ENCODE measurements at regions not wholly inside any gene's neighbourhood (a gene's known extent, or its start where the extent isn't known, plus 50 kb on each side); places are given as distances from the start of the nearest gene placed in this dataset.

DNA sequence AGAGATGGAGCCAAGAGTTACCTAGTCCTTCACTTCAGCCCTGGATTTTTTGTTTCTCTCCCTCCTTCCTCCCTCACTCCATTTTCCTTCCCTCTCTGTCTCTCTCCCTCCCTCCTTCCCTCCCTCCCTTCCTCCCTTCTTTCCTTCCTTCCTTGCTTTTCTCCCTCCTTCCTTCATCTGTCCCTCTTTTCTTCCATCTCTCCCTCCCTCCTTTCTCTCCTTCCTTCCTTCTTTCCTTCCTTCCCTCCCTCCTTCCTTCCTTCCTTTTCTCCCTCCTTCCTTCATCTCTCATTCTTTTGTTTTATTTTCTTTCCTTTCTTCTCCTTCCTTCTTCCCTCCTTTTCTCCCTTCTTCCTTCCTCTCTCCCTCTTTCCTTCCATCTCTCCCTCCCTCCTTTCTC, 283.5 kb downstream of the MAF start:
- POLR2A ChIA-PET (ENCODE audit: partially characterized antibody) = no interaction called here
- H4K5ac ChIP-seq (ENCODE audit: insufficient read length, low read depth, low read length) = no peak overlapping the region
- TF ChIP-seq BCL11A (IDR thresholded peaks at IDR 0.05; ENCODE audit: low read depth in 2 of 2, low read length in 2 of 2) (no peak), RAD21 (IDR thresholded peaks at IDR 0.05 in 1 of 2, conservative IDR thresholded peaks at IDR 0.05 in 1 of 2; ENCODE audit: low read depth in 2 of 2, low read length in 2 of 2) (no peak), TAF1 (IDR thresholded peaks at IDR 0.05; ENCODE audit: low read depth, low read length) (no peak)
- TF ChIP-seq, protein P1, sequence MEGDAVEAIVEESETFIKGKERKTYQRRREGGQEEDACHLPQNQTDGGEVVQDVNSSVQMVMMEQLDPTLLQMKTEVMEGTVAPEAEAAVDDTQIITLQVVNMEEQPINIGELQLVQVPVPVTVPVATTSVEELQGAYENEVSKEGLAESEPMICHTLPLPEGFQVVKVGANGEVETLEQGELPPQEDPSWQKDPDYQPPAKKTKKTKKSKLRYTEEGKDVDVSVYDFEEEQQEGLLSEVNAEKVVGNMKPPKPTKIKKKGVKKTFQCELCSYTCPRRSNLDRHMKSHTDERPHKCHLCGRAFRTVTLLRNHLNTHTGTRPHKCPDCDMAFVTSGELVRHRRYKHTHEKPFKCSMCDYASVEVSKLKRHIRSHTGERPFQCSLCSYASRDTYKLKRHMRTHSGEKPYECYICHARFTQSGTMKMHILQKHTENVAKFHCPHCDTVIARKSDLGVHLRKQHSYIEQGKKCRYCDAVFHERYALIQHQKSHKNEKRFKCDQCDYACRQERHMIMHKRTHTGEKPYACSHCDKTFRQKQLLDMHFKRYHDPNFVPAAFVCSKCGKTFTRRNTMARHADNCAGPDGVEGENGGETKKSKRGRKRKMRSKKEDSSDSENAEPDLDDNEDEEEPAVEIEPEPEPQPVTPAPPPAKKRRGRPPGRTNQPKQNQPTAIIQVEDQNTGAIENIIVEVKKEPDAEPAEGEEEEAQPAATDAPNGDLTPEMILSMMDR (IDR thresholded peaks at IDR 0.05; ENCODE audit: control extremely low read depth in 1 of 3, insufficient read depth in 1 of 3, low read depth in 1 of 3, low read length in 3 of 3) = no peak
- H3K23ac ChIP-seq (ENCODE audit: insufficient read length) = no peak overlapping the region
- peak overlapping the region; percentile 8 for H2BK20ac ChIP-seq (ENCODE audit: low read length)
- H3K4me1 ChIP-seq (replicated peaks in 1 of 4; ENCODE audit: control insufficient read depth in 3 of 4, insufficient read depth in 4 of 4, low read length in 3 of 4) = peaks cover 5 to 16% (median 10%) of the 10 kb centered on the region in 4 experiments; a peak in 6 of 7 replicates
- H4K91ac ChIP-seq (replicated peaks; ENCODE audit: insufficient read length, low read length) = no peak overlapping the region
- H2AFZ ChIP-seq (ENCODE audit: low read length) = no peak overlapping the region
- H2BK12ac ChIP-seq (ENCODE audit: low read depth, low read length) = peak overlapping the region; percentile 1; the same call in 1 of the 2 replicates
- no peaks in the 10 kb centered on the region for H3K79me1 ChIP-seq (ENCODE audit: low read depth, low read length)
- H3K14ac ChIP-seq (ENCODE audit: insufficient read length) = no peak overlapping the region
- no peak for DNase-seq (ENCODE audit: low read depth in 1 of 2, low spot score in 2 of 2)
- peak overlapping the region; percentile 17; the same call in 1 of the 2 replicates for H2BK5ac ChIP-seq (ENCODE audit: low read depth, low read length)
- no peak overlapping the region for H2BK15ac ChIP-seq (ENCODE audit: low read length)
- no peak overlapping the region for H3K9ac ChIP-seq (replicated peaks in 1 of 4; ENCODE audit: extremely low read depth in 1 of 4, low read depth in 3 of 4, low read length in 3 of 4)
- CTCF ChIA-PET (ENCODE audit: partially characterized antibody) = interaction anchor here (1.2 to 1.5 kb wide), 2 partner anchors 12 to 17 kb away, joined by 4 to 5 read pairs; no protein-coding TSS in a partner anchor
- peak overlapping the region in 1 of 2 experiments; percentile 21; a peak in 1 of 4 replicates for H3K4me2 ChIP-seq (ENCODE audit: insufficient read depth in 1 of 2, low read depth in 2 of 2, low read length in 2 of 2)
- H4K20me1 ChIP-seq (replicated peaks in 1 of 2; ENCODE audit: control insufficient read depth in 1 of 2, insufficient read depth in 2 of 2, low read length in 2 of 2) = no peaks in the 10 kb centered on the region
- no peaks in the 10 kb centered on the region for H3K36me3 ChIP-seq (ENCODE audit: control insufficient read depth in 2 of 4, insufficient read depth in 4 of 4, low read length in 3 of 4)
- H3K4me3 ChIP-seq (ENCODE audit: extremely low read depth in 1 of 4, insufficient read depth in 2 of 4, low read depth in 3 of 4, low read length in 4 of 4) = no peak overlapping the region
- no peaks in the 10 kb centered on the region; the same call in 1 of the 2 replicates for H3K23me2 ChIP-seq (ENCODE audit: low read depth, low read length)
- no peak overlapping the region for H4K8ac ChIP-seq (ENCODE audit: extremely low read depth, insufficient read depth, low read length)
- no peak for FAIRE-seq
- H3K27ac ChIP-seq (ENCODE audit: low read depth, low read length) = no peak overlapping the region
- H3K9me3 ChIP-seq (ENCODE audit: insufficient read depth in 2 of 2, low read depth in 1 of 2, low read length in 1 of 2) = no peaks in the 10 kb centered on the region
- H2BK120ac ChIP-seq (replicated peaks; ENCODE audit: low read depth, low read length) = no peak overlapping the region
- no peak overlapping the region; the same call in 1 of the 2 replicates for H2AK5ac ChIP-seq (ENCODE audit: low read depth, low read length)
- no peak overlapping the region for H3K56ac ChIP-seq (replicated peaks; ENCODE audit: insufficient read length, low read depth, low read length)
- peak overlapping the region; percentile 39 for H3K18ac ChIP-seq (ENCODE audit: extremely low read depth, low read length)
- no peaks in the 10 kb centered on the region for H3K27me3 ChIP-seq (replicated peaks in 1 of 4; ENCODE audit: control insufficient read depth in 3 of 4, extremely low read depth in 1 of 4, insufficient read depth in 3 of 4, low read length in 3 of 4)
- H3K4ac ChIP-seq (replicated peaks; ENCODE audit: insufficient read length, low read depth, low read length) = no peak overlapping the region
- H3K79me2 ChIP-seq (ENCODE audit: control insufficient read depth in 1 of 2, insufficient read depth in 2 of 2, low read length in 2 of 2) = no peaks in the 10 kb centered on the region

All from H1 (cell line).